GM23338 (cell line): ENCODE measurements at regions not wholly inside any gene's neighbourhood (a gene's known extent, or its start where the extent isn't known, plus 50 kb on each side); places are given as distances from the start of the nearest gene placed in this dataset.

Source experiments
- CREB1 ChIP-seq: fragments of 250-450 bp; sonication (Bioruptor Pico); IDR thresholded peaks from 2 replicates; pipeline ENCODE4 v1.5.0; 2020; ENCODE audit warnings: low read depth, mild to moderate bottlenecking, moderate library complexity
- CTCF ChIP-seq, 2 experiments: fragments of 200-600 bp in 1 of 2; sonication (generic) in 1 of 2; conservative IDR thresholded peaks; 2 replicates each; pipeline versions ENCODE4 v1.5.1 to v1.6.1; 2016 to 2017; ENCODE audit warnings: antibody characterized with exemption in 2 of 2, low read depth in 2 of 2, mild to moderate bottlenecking in 2 of 2, moderate library complexity in 1 of 2
- ETS1 ChIP-seq: IDR thresholded peaks from 2 replicates; pipeline ENCODE4 v1.6.1; 2016; ENCODE audit warnings: antibody characterized with exemption
- EZH2 ChIP-seq: fragments of 200-600 bp; sonication (generic); IDR thresholded peaks from one replicate; pipeline ENCODE4 v1.8.0; 2017; ENCODE audit warnings: antibody characterized with exemption, mild to moderate bottlenecking, low read depth; ENCODE audit not compliant: unreplicated experiment
- EZH2phosphoT487 ChIP-seq: fragments of 200-600 bp; sonication (generic); IDR thresholded peaks from one replicate; pipeline ENCODE4 v1.8.1; 2018; ENCODE audit warnings: antibody characterized with exemption; ENCODE audit not compliant: unreplicated experiment
- JUNB ChIP-seq: IDR thresholded peaks from one replicate; pipeline ENCODE4 v1.6.1; 2016; ENCODE audit warnings: antibody characterized with exemption; ENCODE audit not compliant: unreplicated experiment
- NANOG ChIP-seq: IDR thresholded peaks from 2 replicates; pipeline ENCODE4 v1.6.1; 2016; ENCODE audit warnings: antibody characterized with exemption, borderline replicate concordance
- POLR2AphosphoS5 ChIP-seq: IDR thresholded peaks from 2 replicates; pipeline ENCODE4 v1.6.1; 2016; ENCODE audit warnings: antibody characterized with exemption, low read depth
- STAT1 ChIP-seq: IDR thresholded peaks from one replicate; pipeline ENCODE4 v1.6.1; 2016; ENCODE audit warnings: antibody characterized with exemption; ENCODE audit not compliant: unreplicated experiment
- ZNF331 ChIP-seq: fragments of 250-450 bp; sonication (Bioruptor Pico); IDR thresholded peaks from 2 replicates; pipeline ENCODE4 v1.5.0; 2020; ENCODE audit warnings: low read depth, mild to moderate bottlenecking, moderate library complexity
- TF ChIP-seq, protein P1 (sequence below): IDR thresholded peaks from one replicate; pipeline ENCODE4 v1.6.1; 2018; ENCODE audit warnings: antibody characterized with exemption; ENCODE audit not compliant: unreplicated experiment
- TF ChIP-seq, protein P2 (sequence below): fragments of 250-450 bp; sonication (Bioruptor Pico); IDR thresholded peaks from 2 replicates; pipeline ENCODE4 v1.5.0; 2020; ENCODE audit warnings: mild to moderate bottlenecking, moderate library complexity

DNA sequence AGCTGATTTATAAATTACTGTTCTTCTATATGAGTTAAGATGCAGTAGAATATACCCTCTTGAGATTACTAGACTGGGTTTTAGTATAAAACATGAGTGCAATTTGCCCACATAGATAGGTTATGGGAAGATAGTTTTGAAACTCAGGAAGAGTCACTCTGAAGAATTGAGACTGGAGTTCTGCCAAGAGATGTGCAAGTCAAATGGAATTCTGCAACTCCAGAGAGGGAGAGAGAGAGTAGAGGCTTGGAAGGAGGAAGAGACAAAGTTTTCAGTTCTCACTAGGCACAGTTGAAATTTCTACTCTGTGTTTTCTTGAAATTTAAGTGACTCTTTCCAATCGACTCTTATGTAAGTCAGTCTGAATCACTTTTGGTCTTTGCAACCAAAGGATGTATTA, 878.8 kb downstream of the TSN start:
- TF ChIP-seq CTCF (conservative IDR thresholded peaks at IDR 0.05; ENCODE audit: low read depth in 2 of 2) (no peak), EZH2 (no peak), EZH2phosphoT487 (no peak), JUNB (no peak), ETS1 (no peak), POLR2AphosphoS5 (no peak), STAT1 (no peak), ZNF331 (no peak), NANOG (no peak), CREB1 (no peak)
- TF ChIP-seq, protein P1, sequence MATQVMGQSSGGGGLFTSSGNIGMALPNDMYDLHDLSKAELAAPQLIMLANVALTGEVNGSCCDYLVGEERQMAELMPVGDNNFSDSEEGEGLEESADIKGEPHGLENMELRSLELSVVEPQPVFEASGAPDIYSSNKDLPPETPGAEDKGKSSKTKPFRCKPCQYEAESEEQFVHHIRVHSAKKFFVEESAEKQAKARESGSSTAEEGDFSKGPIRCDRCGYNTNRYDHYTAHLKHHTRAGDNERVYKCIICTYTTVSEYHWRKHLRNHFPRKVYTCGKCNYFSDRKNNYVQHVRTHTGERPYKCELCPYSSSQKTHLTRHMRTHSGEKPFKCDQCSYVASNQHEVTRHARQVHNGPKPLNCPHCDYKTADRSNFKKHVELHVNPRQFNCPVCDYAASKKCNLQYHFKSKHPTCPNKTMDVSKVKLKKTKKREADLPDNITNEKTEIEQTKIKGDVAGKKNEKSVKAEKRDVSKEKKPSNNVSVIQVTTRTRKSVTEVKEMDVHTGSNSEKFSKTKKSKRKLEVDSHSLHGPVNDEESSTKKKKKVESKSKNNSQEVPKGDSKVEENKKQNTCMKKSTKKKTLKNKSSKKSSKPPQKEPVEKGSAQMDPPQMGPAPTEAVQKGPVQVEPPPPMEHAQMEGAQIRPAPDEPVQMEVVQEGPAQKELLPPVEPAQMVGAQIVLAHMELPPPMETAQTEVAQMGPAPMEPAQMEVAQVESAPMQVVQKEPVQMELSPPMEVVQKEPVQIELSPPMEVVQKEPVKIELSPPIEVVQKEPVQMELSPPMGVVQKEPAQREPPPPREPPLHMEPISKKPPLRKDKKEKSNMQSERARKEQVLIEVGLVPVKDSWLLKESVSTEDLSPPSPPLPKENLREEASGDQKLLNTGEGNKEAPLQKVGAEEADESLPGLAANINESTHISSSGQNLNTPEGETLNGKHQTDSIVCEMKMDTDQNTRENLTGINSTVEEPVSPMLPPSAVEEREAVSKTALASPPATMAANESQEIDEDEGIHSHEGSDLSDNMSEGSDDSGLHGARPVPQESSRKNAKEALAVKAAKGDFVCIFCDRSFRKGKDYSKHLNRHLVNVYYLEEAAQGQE: no peak
- TF ChIP-seq, protein P2, sequence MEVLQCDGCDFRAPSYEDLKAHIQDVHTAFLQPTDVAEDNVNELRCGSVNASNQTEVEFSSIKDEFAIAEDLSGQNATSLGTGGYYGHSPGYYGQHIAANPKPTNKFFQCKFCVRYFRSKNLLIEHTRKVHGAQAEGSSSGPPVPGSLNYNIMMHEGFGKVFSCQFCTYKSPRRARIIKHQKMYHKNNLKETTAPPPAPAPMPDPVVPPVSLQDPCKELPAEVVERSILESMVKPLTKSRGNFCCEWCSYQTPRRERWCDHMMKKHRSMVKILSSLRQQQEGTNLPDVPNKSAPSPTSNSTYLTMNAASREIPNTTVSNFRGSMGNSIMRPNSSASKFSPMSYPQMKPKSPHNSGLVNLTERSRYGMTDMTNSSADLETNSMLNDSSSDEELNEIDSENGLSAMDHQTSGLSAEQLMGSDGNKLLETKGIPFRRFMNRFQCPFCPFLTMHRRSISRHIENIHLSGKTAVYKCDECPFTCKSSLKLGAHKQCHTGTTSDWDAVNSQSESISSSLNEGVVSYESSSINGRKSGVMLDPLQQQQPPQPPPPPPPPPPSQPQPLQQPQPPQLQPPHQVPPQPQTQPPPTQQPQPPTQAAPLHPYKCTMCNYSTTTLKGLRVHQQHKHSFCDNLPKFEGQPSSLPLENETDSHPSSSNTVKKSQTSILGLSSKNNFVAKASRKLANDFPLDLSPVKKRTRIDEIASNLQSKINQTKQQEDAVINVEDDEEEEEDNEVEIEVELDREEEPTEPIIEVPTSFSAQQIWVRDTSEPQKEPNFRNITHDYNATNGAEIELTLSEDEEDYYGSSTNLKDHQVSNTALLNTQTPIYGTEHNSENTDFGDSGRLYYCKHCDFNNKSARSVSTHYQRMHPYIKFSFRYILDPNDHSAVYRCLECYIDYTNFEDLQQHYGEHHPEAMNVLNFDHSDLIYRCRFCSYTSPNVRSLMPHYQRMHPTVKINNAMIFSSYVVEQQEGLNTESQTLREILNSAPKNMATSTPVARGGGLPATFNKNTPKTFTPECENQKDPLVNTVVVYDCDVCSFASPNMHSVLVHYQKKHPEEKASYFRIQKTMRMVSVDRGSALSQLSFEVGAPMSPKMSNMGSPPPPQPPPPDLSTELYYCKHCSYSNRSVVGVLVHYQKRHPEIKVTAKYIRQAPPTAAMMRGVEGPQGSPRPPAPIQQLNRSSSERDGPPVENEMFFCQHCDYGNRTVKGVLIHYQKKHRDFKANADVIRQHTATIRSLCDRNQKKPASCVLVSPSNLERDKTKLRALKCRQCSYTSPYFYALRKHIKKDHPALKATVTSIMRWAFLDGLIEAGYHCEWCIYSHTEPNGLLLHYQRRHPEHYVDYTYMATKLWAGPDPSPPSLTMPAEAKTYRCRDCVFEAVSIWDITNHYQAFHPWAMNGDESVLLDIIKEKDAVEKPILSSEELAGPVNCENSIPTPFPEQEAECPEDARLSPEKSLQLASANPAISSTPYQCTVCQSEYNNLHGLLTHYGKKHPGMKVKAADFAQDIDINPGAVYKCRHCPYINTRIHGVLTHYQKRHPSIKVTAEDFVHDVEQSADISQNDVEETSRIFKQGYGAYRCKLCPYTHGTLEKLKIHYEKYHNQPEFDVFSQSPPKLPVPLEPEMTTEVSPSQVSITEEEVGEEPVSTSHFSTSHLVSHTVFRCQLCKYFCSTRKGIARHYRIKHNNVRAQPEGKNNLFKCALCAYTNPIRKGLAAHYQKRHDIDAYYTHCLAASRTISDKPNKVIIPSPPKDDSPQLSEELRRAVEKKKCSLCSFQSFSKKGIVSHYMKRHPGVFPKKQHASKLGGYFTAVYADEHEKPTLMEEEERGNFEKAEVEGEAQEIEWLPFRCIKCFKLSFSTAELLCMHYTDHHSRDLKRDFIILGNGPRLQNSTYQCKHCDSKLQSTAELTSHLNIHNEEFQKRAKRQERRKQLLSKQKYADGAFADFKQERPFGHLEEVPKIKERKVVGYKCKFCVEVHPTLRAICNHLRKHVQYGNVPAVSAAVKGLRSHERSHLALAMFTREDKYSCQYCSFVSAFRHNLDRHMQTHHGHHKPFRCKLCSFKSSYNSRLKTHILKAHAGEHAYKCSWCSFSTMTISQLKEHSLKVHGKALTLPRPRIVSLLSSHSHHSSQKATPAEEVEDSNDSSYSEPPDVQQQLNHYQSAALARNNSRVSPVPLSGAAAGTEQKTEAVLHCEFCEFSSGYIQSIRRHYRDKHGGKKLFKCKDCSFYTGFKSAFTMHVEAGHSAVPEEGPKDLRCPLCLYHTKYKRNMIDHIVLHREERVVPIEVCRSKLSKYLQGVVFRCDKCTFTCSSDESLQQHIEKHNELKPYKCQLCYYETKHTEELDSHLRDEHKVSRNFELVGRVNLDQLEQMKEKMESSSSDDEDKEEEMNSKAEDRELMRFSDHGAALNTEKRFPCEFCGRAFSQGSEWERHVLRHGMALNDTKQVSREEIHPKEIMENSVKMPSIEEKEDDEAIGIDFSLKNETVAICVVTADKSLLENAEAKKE (CRISPR knock-in tag): no peak
